AG08396 (cell line): ENCODE measurements at regions not wholly inside any gene's neighbourhood (a gene's known extent, or its start where the extent isn't known, plus 50 kb on each side); places are given as distances from the start of the nearest gene placed in this dataset.

Source experiments
- DNase-seq: peaks from one replicate; pipeline ENCODE4 v3.0.0; 2012; ENCODE audit warnings: low spot score, mixed read lengths

GRCh38 chr2:188219541-188219940 is 72.1 kb upstream of the GULP1 start:
- no peak for DNase-seq

- no peak for DNase-seq
Observed at GRCh38 chr2:188220535-188220934, 71.1 kb upstream of the GULP1 start.

- DNase-seq = no peak
Observed at GRCh38 chr2:188227713-188228112, 64.0 kb upstream of the GULP1 start.

GRCh38 chr2:188235364-188235763 is 56.3 kb upstream of the GULP1 start:
- no peak for DNase-seq

GRCh38 chr2:188238386-188238785 is 53.3 kb upstream of the GULP1 start:
- DNase-seq = no peak
